H1 (cell line): ENCODE measurements at regions not wholly inside any gene's neighbourhood (a gene's known extent, or its start where the extent isn't known, plus 50 kb on each side); places are given as distances from the start of the nearest gene placed in this dataset.

Experiments
- CTCF ChIA-PET: fragments of 300-600 bp; sonication (Branson Sonifier 250); formaldehyde crosslinking; loops from one replicate; lab custom pipeline; 2021; ENCODE audit not compliant: partially characterized antibody; lab: Charles Lee
- POLR2A ChIA-PET: fragments of 300-600 bp; sonication (Branson Sonifier 250); formaldehyde crosslinking; loops from one replicate; lab custom pipeline; 2021; ENCODE audit warnings: inconsistent platforms; ENCODE audit not compliant: partially characterized antibody; lab: Charles Lee
- DNase-seq, 2 experiments: peaks; one replicate each; pipeline versions ENCODE4 v3.0.0 to v3.0.0-alpha.2; 2010 to 2022; ENCODE audit warnings: low spot score in 2 of 2, low read depth in 1 of 2, mixed read lengths in 1 of 2
- FAIRE-seq: peaks from 2 replicates; lab custom pipeline; 2011; peaks lifted over from hg19 to GRCh38; lab: Jason Lieb, UNC
- H2AFZ ChIP-seq: 2 replicates; pipeline ENCODE4 v1.8.1; 2012; ENCODE audit warnings: low read length, inconsistent platforms
- H2AK5ac ChIP-seq: 2 replicates; pipeline ENCODE4 v1.6.1; 2013; ENCODE audit warnings: low read depth, low read length
- H2BK120ac ChIP-seq: replicated peaks from 2 replicates; pipeline ENCODE3; 2013; ENCODE audit warnings: low read depth, low read length, inconsistent platforms
- H2BK12ac ChIP-seq: 2 replicates; pipeline ENCODE4 v1.6.1; 2013; ENCODE audit warnings: low read depth, low read length
- H2BK15ac ChIP-seq: 2 replicates; pipeline ENCODE4 v1.6.1; 2013; ENCODE audit warnings: low read length
- H2BK20ac ChIP-seq: 2 replicates; pipeline ENCODE4 v1.6.1; 2013; ENCODE audit warnings: low read length
- H2BK5ac ChIP-seq: 2 replicates; pipeline ENCODE4 v1.6.1; 2013; ENCODE audit warnings: low read depth, low read length
- H3K14ac ChIP-seq: 2 replicates; pipeline ENCODE4 v1.6.1; 2013; ENCODE audit warnings: inconsistent platforms; ENCODE audit not compliant: insufficient read length
- H3K18ac ChIP-seq: 2 replicates; pipeline ENCODE4 v1.6.1; 2013; ENCODE audit warnings: low read length; ENCODE audit errors: extremely low read depth
- H3K23ac ChIP-seq: 2 replicates; pipeline ENCODE4 v1.6.1; 2013; ENCODE audit warnings: inconsistent platforms; ENCODE audit not compliant: insufficient read length
- H3K23me2 ChIP-seq: 2 replicates; pipeline ENCODE4 v1.6.1; 2013; ENCODE audit warnings: low read depth, low read length
- H3K27ac ChIP-seq: 2 replicates; pipeline ENCODE4 v1.6.1; 2011; ENCODE audit warnings: low read depth, low read length, inconsistent platforms
- H3K27me3 ChIP-seq, 4 experiments: replicated peaks in 1 of 4; 1 replicate in 1 of 4; 2 replicates in 3 of 4; pipeline versions ENCODE4 v1.6.1 to v1.8.1; 2011 to 2013; ENCODE audit warnings: low read length in 3 of 4, mild to moderate bottlenecking in 3 of 4, inconsistent platforms in 2 of 4, mixed read lengths in 2 of 4, moderate library complexity in 1 of 4; ENCODE audit not compliant: control insufficient read depth in 3 of 4, insufficient read depth in 3 of 4; ENCODE audit errors: extremely low read depth in 1 of 4
- H3K36me3 ChIP-seq, 4 experiments: 2 replicates each; pipeline versions ENCODE4 v1.6.1 to v1.8.1; 2011 to 2013; ENCODE audit warnings: mild to moderate bottlenecking in 4 of 4, low read length in 3 of 4, moderate library complexity in 2 of 4, control low read depth in 1 of 4, inconsistent platforms in 1 of 4; ENCODE audit not compliant: insufficient read depth in 4 of 4, control insufficient read depth in 2 of 4
- H3K4ac ChIP-seq: replicated peaks from 2 replicates; pipeline ENCODE3; 2013; ENCODE audit warnings: low read length, low read depth, mixed read lengths, inconsistent platforms; ENCODE audit not compliant: insufficient read length
- H3K4me1 ChIP-seq, 4 experiments: replicated peaks in 1 of 4; 1 replicate in 1 of 4; 2 replicates in 3 of 4; pipeline versions ENCODE4 v1.6.1 to v1.8.1; 2011 to 2013; ENCODE audit warnings: low read length in 3 of 4, inconsistent platforms in 2 of 4, mixed read lengths in 1 of 4; ENCODE audit not compliant: insufficient read depth in 4 of 4, control insufficient read depth in 3 of 4
- H3K4me2 ChIP-seq, 2 experiments: 2 replicates each; pipeline versions ENCODE4 v1.6.1 to v1.8.1; 2011 to 2013; ENCODE audit warnings: low read depth in 2 of 2, low read length in 2 of 2, control low read depth in 1 of 2, inconsistent platforms in 1 of 2, mild to moderate bottlenecking in 1 of 2; ENCODE audit not compliant: insufficient read depth in 1 of 2
- H3K4me3 ChIP-seq, 4 experiments: fragments of 200-600, 300-600 bp in 1 of 4; sonication (generic), shearing (Covaris generic), sonication (Bioruptor Twin) in 1 of 4; 2 replicates each; pipeline versions ENCODE4 v1.5.1 to v1.8.1; 2011 to 2016; ENCODE audit warnings: low read length in 4 of 4, low read depth in 3 of 4, control low read depth in 2 of 4, inconsistent platforms in 2 of 4, mild to moderate bottlenecking in 2 of 4, mixed read lengths in 1 of 4, moderate library complexity in 1 of 4; ENCODE audit not compliant: insufficient read depth in 2 of 4; ENCODE audit errors: extremely low read depth in 1 of 4
- H3K56ac ChIP-seq: replicated peaks from 2 replicates; pipeline ENCODE3; 2013; ENCODE audit warnings: low read depth, mild to moderate bottlenecking, mixed read lengths, low read length, inconsistent platforms; ENCODE audit not compliant: insufficient read length
- H3K79me1 ChIP-seq: 2 replicates; pipeline ENCODE4 v1.6.1; 2013; ENCODE audit warnings: low read depth, low read length, control low read depth
- H3K79me2 ChIP-seq, 2 experiments: 2 replicates each; pipeline versions ENCODE4 v1.6.1 to v1.8.1; 2012 to 2013; ENCODE audit warnings: low read length in 2 of 2, mild to moderate bottlenecking in 2 of 2, inconsistent platforms in 1 of 2; ENCODE audit not compliant: insufficient read depth in 2 of 2, control insufficient read depth in 1 of 2
- H3K9ac ChIP-seq, 4 experiments: replicated peaks in 1 of 4; 1 replicate in 1 of 4; 2 replicates in 3 of 4; pipeline versions ENCODE4 v1.6.1 to v1.8.1; 2011 to 2013; ENCODE audit warnings: low read depth in 3 of 4, low read length in 3 of 4, control low read depth in 2 of 4, mild to moderate bottlenecking in 2 of 4, moderate library complexity in 2 of 4, inconsistent platforms in 1 of 4; ENCODE audit errors: extremely low read depth in 1 of 4
- H3K9me3 ChIP-seq, 2 experiments: 2 replicates each; pipeline versions ENCODE4 v1.6.1 to v1.8.1; 2012 to 2013; ENCODE audit warnings: mild to moderate bottlenecking in 2 of 2, moderate library complexity in 2 of 2, control low read depth in 1 of 2, inconsistent platforms in 1 of 2, low read depth in 1 of 2, low read length in 1 of 2, mixed read lengths in 1 of 2; ENCODE audit not compliant: insufficient read depth in 2 of 2
- H4K20me1 ChIP-seq, 2 experiments: replicated peaks in 1 of 2; 2 replicates each; pipeline versions ENCODE3 to v1.8.1; 2011 to 2013; ENCODE audit warnings: inconsistent platforms in 2 of 2, low read length in 2 of 2, mild to moderate bottlenecking in 1 of 2; ENCODE audit not compliant: insufficient read depth in 2 of 2, control insufficient read depth in 1 of 2
- H4K5ac ChIP-seq: 2 replicates; pipeline ENCODE4 v1.6.1; 2013; ENCODE audit warnings: low read length, low read depth, mixed read lengths, inconsistent platforms; ENCODE audit not compliant: insufficient read length
- H4K8ac ChIP-seq: 2 replicates; pipeline ENCODE4 v1.8.0; 2013; ENCODE audit warnings: mild to moderate bottlenecking, moderate library complexity, low read length, inconsistent platforms; ENCODE audit not compliant: insufficient read depth; ENCODE audit errors: extremely low read depth
- H4K91ac ChIP-seq: replicated peaks from 2 replicates; pipeline ENCODE3; 2013; ENCODE audit warnings: low read length, mixed read lengths, inconsistent platforms; ENCODE audit not compliant: insufficient read length
- CBX5 ChIP-seq: fragments of 300-800, 300-1000 bp; sonication (generic); IDR thresholded peaks from 2 replicates; pipeline ENCODE4 v1.7.1; 2016; ENCODE audit warnings: antibody characterized with exemption, low read length, low read depth
- CHD2 ChIP-seq: IDR thresholded peaks from 2 replicates; pipeline ENCODE4 v1.6.1; 2012; ENCODE audit warnings: low read length, improper control_type of control experiment
- JUND ChIP-seq: IDR thresholded peaks from 2 replicates; pipeline ENCODE4 v1.6.1; 2011; ENCODE audit warnings: mild to moderate bottlenecking, improper control_type of control experiment, low read length
- NANOG ChIP-seq: IDR thresholded peaks from 2 replicates; pipeline ENCODE4 v1.6.1; 2011; ENCODE audit warnings: low read length, low read depth, mild to moderate bottlenecking, inconsistent platforms; ENCODE audit not compliant: insufficient read depth, poor library complexity, severe bottlenecking
- NRF1 ChIP-seq: IDR thresholded peaks from 2 replicates; pipeline ENCODE4 v1.6.1; 2011; ENCODE audit warnings: mild to moderate bottlenecking, low read depth, low read length, improper control_type of control experiment
- RAD21 ChIP-seq, 2 experiments: IDR thresholded peaks in 1 of 2; conservative IDR thresholded peaks in 1 of 2; 2 replicates each; pipeline ENCODE4 v1.6.1; 2011; ENCODE audit warnings: low read depth in 2 of 2, low read length in 2 of 2, improper control_type of control experiment in 1 of 2, inconsistent platforms in 1 of 2, mild to moderate bottlenecking in 1 of 2, moderate library complexity in 1 of 2
- RNF2 ChIP-seq: fragments of 200-900, 300-1000 bp; sonication (generic); IDR thresholded peaks from 2 replicates; pipeline ENCODE4 v1.7.1; 2016; ENCODE audit warnings: borderline replicate concordance, low read depth, mild to moderate bottlenecking, antibody characterized with exemption, low read length; ENCODE audit not compliant: poor library complexity, severe bottlenecking; ENCODE audit errors: missing control alignments
- SP2 ChIP-seq: IDR thresholded peaks from 2 replicates; pipeline ENCODE4 v1.6.1; 2012; ENCODE audit warnings: mild to moderate bottlenecking, low read length, inconsistent platforms
- SUZ12 ChIP-seq: fragments of 200-600 bp; sonication (generic); IDR thresholded peaks from 2 replicates; pipeline ENCODE4 v1.6.1; 2012; ENCODE audit warnings: mild to moderate bottlenecking, inconsistent platforms, low read length, moderate library complexity, mixed read lengths
- YY1 ChIP-seq: IDR thresholded peaks from 2 replicates; pipeline ENCODE4 v1.6.1; 2011; ENCODE audit warnings: low read depth, mild to moderate bottlenecking, low read length
- ZNF274 ChIP-seq: IDR thresholded peaks from 2 replicates; pipeline ENCODE4 v1.7.0; 2012; ENCODE audit warnings: low read length, borderline replicate concordance; ENCODE audit errors: extremely low read depth
- WGBS, 2 experiments: shearing (Covaris generic) in 1 of 2; methylation state at CpG; one replicate each; pipeline versions ENCODE4 v1.1.6 to v1.1.7; 2013 to 2015; ENCODE audit warnings: low lambda C conversion rate in 2 of 2, mixed read lengths in 2 of 2, inconsistent platforms in 1 of 2, low coverage in 1 of 2, missing lambda C conversion rate in 1 of 2; ENCODE audit not compliant: insufficient replicate concordance in 2 of 2, insufficient coverage in 1 of 2, insufficient read length in 1 of 2; ENCODE audit errors: extremely low coverage in 1 of 2, missing lambda C conversion rate in 1 of 2; 5-methylcytosine and 5-hydroxymethylcytosine counted together
- TF ChIP-seq, protein P1 (sequence below): IDR thresholded peaks from 2 replicates; pipeline ENCODE4 v1.6.1; 2012; ENCODE audit warnings: inconsistent platforms
- TF ChIP-seq, protein P2 (sequence below): IDR thresholded peaks from 2 replicates; pipeline ENCODE4 v1.6.1; 2011; ENCODE audit warnings: low read depth, mild to moderate bottlenecking, low read length; ENCODE audit not compliant: insufficient read depth

DNA sequence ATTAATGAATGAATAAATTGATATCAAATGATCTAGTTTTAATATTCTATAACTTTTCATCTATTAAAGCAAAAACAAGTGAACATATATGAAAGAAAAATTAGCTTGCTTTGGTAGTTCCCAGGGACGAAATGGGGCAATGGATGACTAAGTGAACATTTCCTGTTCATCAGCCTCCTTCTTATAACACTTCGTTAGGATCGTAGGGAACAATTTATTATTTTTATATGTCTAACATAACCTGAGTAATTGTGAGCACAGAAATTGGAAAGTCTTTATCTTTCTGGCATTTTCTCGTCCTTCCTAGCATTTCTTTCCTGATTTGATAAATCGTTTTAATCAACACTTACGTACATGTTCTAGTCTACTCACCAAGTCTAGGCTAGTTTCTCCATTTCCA, 59.1 kb upstream of the PPP1R3C start:
- CTCF ChIA-PET, result interaction anchor here (1.0 to 5.4 kb wide), 7 partner anchors 10 to 57 kb away, joined by 3 to 67 read pairs (median 7); partner anchors contain the start of gene PPP1R3C
- DNase-seq (no peak), FAIRE-seq (no peak)
- no peaks in the 10 kb centered on the region for H3K27me3 ChIP-seq
- H2BK12ac ChIP-seq, result no peak overlapping the region
- H3K27ac ChIP-seq, result no peak overlapping the region
- 91% methylated on average over 6 of the region's 6 CpGs; no CpG with 5 or more reads in 1 of the 2 experiments for WGBS, 2 experiments
- no peak overlapping the region for H2BK20ac ChIP-seq
- no peaks in the 10 kb centered on the region for H3K23me2 ChIP-seq
- no peaks in the 10 kb centered on the region for H3K79me1 ChIP-seq
- H3K9me3 ChIP-seq, result no peaks in the 10 kb centered on the region
- H4K20me1 ChIP-seq, result no peaks in the 10 kb centered on the region
- H2AK5ac ChIP-seq, result no peak overlapping the region
- no peak overlapping the region for H3K56ac ChIP-seq
- no peak overlapping the region for H3K9ac ChIP-seq
- H4K5ac ChIP-seq, result no peak overlapping the region
- no peaks in the 10 kb centered on the region for H3K36me3 ChIP-seq
- no peak overlapping the region for H4K8ac ChIP-seq
- no peak overlapping the region for H3K23ac ChIP-seq
- no peak overlapping the region for H2BK5ac ChIP-seq
- no peak overlapping the region for H3K18ac ChIP-seq
- H3K14ac ChIP-seq, result no peak overlapping the region
- no peaks in the 10 kb centered on the region for H3K79me2 ChIP-seq
- no peak overlapping the region for H3K4ac ChIP-seq
- H3K4me3 ChIP-seq, result no peak overlapping the region
- no peak overlapping the region for H3K4me2 ChIP-seq
- H4K91ac ChIP-seq, result no peak overlapping the region
- no peaks in the 10 kb centered on the region for H3K4me1 ChIP-seq
- H2BK15ac ChIP-seq, result no peak overlapping the region
- no peak overlapping the region for H2BK120ac ChIP-seq
- POLR2A ChIA-PET, result interaction anchor here (0.8 kb wide), 1 partner anchor 56 kb away, joined by 3 read pairs; no protein-coding TSS in a partner anchor
- no peak overlapping the region for H2AFZ ChIP-seq
- no peak for TF ChIP-seq SUZ12
- TF ChIP-seq SP2, result no peak
- no peak for TF ChIP-seq CHD2
- TF ChIP-seq RAD21 (IDR thresholded peaks at IDR 0.05 in 1 of 2, conservative IDR thresholded peaks at IDR 0.05 in 1 of 2; ENCODE audit: low read depth in 2 of 2, low read length in 2 of 2), result no peak
- TF ChIP-seq NANOG, result no peak
- no peak for TF ChIP-seq RNF2
- no peak for TF ChIP-seq YY1
- no peak for TF ChIP-seq JUND
- no peak for TF ChIP-seq ZNF274
- TF ChIP-seq, protein P1, sequence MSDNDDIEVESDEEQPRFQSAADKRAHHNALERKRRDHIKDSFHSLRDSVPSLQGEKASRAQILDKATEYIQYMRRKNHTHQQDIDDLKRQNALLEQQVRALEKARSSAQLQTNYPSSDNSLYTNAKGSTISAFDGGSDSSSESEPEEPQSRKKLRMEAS, result no peak
- no peak for TF ChIP-seq NRF1
- TF ChIP-seq, protein P2, sequence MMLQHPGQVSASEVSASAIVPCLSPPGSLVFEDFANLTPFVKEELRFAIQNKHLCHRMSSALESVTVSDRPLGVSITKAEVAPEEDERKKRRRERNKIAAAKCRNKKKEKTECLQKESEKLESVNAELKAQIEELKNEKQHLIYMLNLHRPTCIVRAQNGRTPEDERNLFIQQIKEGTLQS, result no peak
- TF ChIP-seq CBX5, result no peak
